ENCODE measurements at regions not wholly inside any gene's neighbourhood (a gene's known extent, or its start where the extent isn't known, plus 50 kb on each side); places are given as distances from the start of the nearest gene placed in this dataset.
"Not testable (repeated sequence)": the region's sequence is repeated elsewhere in the genome, so short reads cannot be mapped to it uniquely, and the experiment has no call there.

- H2BK5ac ChIP-seq (ENCODE audit: low read depth, low read length, poor library complexity, severe bottlenecking), result no peak overlapping the region
- no peak overlapping the region for H2BK120ac ChIP-seq (ENCODE audit: low read depth, low read length)
- no peak overlapping the region for H4K8ac ChIP-seq (ENCODE audit: low read length)
- DNase-seq, result no peak
- no peak overlapping the region for H4K91ac ChIP-seq (ENCODE audit: low read length)
- no peak overlapping the region for H3K18ac ChIP-seq (ENCODE audit: low read depth in 1 of 2, low read length in 2 of 2)
- no peak overlapping the region for H3K23ac ChIP-seq (ENCODE audit: low read length in 2 of 2)
- no peak overlapping the region for H2BK12ac ChIP-seq (ENCODE audit: low read length in 2 of 2)
- no peaks in the 10 kb centered on the region for H3K36me3 ChIP-seq (ENCODE audit: control insufficient read depth in 1 of 2, insufficient read depth in 2 of 2, low read depth in 1 of 2, low read length in 2 of 2)
- no peak overlapping the region for H3K4ac ChIP-seq (ENCODE audit: low read depth in 1 of 2, low read length in 2 of 2)
- H3K27ac ChIP-seq (ENCODE audit: low read length, poor library complexity, severe bottlenecking), result no peak overlapping the region
- WGBS, result 87% methylated on average over 3 of the region's 3 CpGs
- no peak overlapping the region for H2AK5ac ChIP-seq (ENCODE audit: low read length, severe bottlenecking)
- H3K4me2 ChIP-seq (ENCODE audit: low read length, poor library complexity, severe bottlenecking), result no peak overlapping the region
- H3K4me1 ChIP-seq (ENCODE audit: control insufficient read depth, insufficient read depth, low read depth, low read length), result no peaks in the 10 kb centered on the region
- no peaks in the 10 kb centered on the region for H3K27me3 ChIP-seq (ENCODE audit: control insufficient read depth in 1 of 2, insufficient read depth in 1 of 2, low read length in 2 of 2)
- no peak overlapping the region for H3K14ac ChIP-seq (ENCODE audit: low read length in 2 of 2)
- H2AFZ ChIP-seq (ENCODE audit: low read depth, low read length), result no peak overlapping the region
- no peak overlapping the region for H2BK15ac ChIP-seq (ENCODE audit: low read depth, poor library complexity, severe bottlenecking)
- no peak overlapping the region for H3K9ac ChIP-seq (ENCODE audit: low read length)
- H3K4me3 ChIP-seq (ENCODE audit: insufficient read depth in 1 of 2, low read depth in 1 of 2, low read length in 2 of 2), result no peak overlapping the region
- H3K79me1 ChIP-seq (replicated peaks; ENCODE audit: low read length, poor library complexity, severe bottlenecking), result no peaks in the 10 kb centered on the region
- no peaks in the 10 kb centered on the region for H3K9me3 ChIP-seq (ENCODE audit: control insufficient read depth, low read length)
Measured at GRCh38 chr10:23538968-23539367, 100.1 kb downstream of the OTUD1 start.

- Histone ChIP-seq H3K9me3 (ENCODE audit: control insufficient read depth, low read length) (no peaks in the 10 kb centered on the region), H4K91ac (ENCODE audit: low read length) (no peak overlapping the region), H2BK5ac (ENCODE audit: low read depth, low read length, poor library complexity, severe bottlenecking) (no peak overlapping the region), H3K18ac (ENCODE audit: low read depth in 1 of 2, low read length in 2 of 2) (no peak overlapping the region), H3K14ac (ENCODE audit: low read length in 2 of 2) (no peak overlapping the region), H3K9ac (ENCODE audit: low read length) (no peak overlapping the region), H2BK120ac (ENCODE audit: low read depth, low read length) (no peak overlapping the region), H3K23ac (ENCODE audit: low read length in 2 of 2) (no peak overlapping the region), H2AFZ (ENCODE audit: low read depth, low read length) (no peak overlapping the region), H3K36me3 (ENCODE audit: control insufficient read depth in 1 of 2, insufficient read depth in 2 of 2, low read depth in 1 of 2, low read length in 2 of 2) (no peaks in the 10 kb centered on the region), H4K8ac (ENCODE audit: low read length) (no peak overlapping the region), H3K27ac (ENCODE audit: low read length, poor library complexity, severe bottlenecking) (no peak overlapping the region), H3K4me2 (ENCODE audit: low read length, poor library complexity, severe bottlenecking) (no peak overlapping the region), H2AK5ac (ENCODE audit: low read length, severe bottlenecking) (no peak overlapping the region), H3K4me1 (ENCODE audit: control insufficient read depth, insufficient read depth, low read depth, low read length) (no peaks in the 10 kb centered on the region), H3K4me3 (ENCODE audit: insufficient read depth in 1 of 2, low read depth in 1 of 2, low read length in 2 of 2) (no peak overlapping the region), H2BK15ac (ENCODE audit: low read depth, poor library complexity, severe bottlenecking) (no peak overlapping the region), H3K4ac (ENCODE audit: low read depth in 1 of 2, low read length in 2 of 2) (no peak overlapping the region), H3K27me3 (ENCODE audit: control insufficient read depth in 1 of 2, insufficient read depth in 1 of 2, low read length in 2 of 2) (no peaks in the 10 kb centered on the region), H3K79me1 (replicated peaks; ENCODE audit: low read length, poor library complexity, severe bottlenecking) (no peaks in the 10 kb centered on the region), H2BK12ac (ENCODE audit: low read length in 2 of 2) (no peak overlapping the region)
- WGBS, result 3% methylated on average over 2 of the region's 2 CpGs
- DNase-seq, result no peak
Measured at GRCh38 chr10:23540401-23541030, 101.6 kb downstream of the OTUD1 start.

- no peak overlapping the region for H3K23ac ChIP-seq (ENCODE audit: low read length in 2 of 2)
- no peak overlapping the region for H3K14ac ChIP-seq (ENCODE audit: low read length in 2 of 2)
- H3K27ac ChIP-seq (ENCODE audit: low read length, poor library complexity, severe bottlenecking), result no peak overlapping the region
- H3K4me1 ChIP-seq (ENCODE audit: control insufficient read depth, insufficient read depth, low read depth, low read length), result no peaks in the 10 kb centered on the region
- H4K8ac ChIP-seq (ENCODE audit: low read length), result no peak overlapping the region
- no peaks in the 10 kb centered on the region for H3K79me1 ChIP-seq (replicated peaks; ENCODE audit: low read length, poor library complexity, severe bottlenecking)
- no peak overlapping the region for H3K4ac ChIP-seq (ENCODE audit: low read depth in 1 of 2, low read length in 2 of 2)
- H4K91ac ChIP-seq (ENCODE audit: low read length), result no peak overlapping the region
- no peak overlapping the region for H3K9ac ChIP-seq (ENCODE audit: low read length)
- H3K9me3 ChIP-seq (ENCODE audit: control insufficient read depth, low read length), result no peaks in the 10 kb centered on the region
- 74% methylated on average over 7 of the region's 9 CpGs for WGBS
- H2AFZ ChIP-seq (ENCODE audit: low read depth, low read length), result no peak overlapping the region
- no peak overlapping the region for H3K4me2 ChIP-seq (ENCODE audit: low read length, poor library complexity, severe bottlenecking)
- H2BK15ac ChIP-seq (ENCODE audit: low read depth, poor library complexity, severe bottlenecking), result no peak overlapping the region
- H3K36me3 ChIP-seq (ENCODE audit: control insufficient read depth in 1 of 2, insufficient read depth in 2 of 2, low read depth in 1 of 2, low read length in 2 of 2), result no peaks in the 10 kb centered on the region
- H2BK120ac ChIP-seq (ENCODE audit: low read depth, low read length), result no peak overlapping the region
- H3K4me3 ChIP-seq (ENCODE audit: insufficient read depth in 1 of 2, low read depth in 1 of 2, low read length in 2 of 2), result no peak overlapping the region
- no peak overlapping the region for H3K18ac ChIP-seq (ENCODE audit: low read depth in 1 of 2, low read length in 2 of 2)
- DNase-seq, result no peak
- H2AK5ac ChIP-seq (ENCODE audit: low read length, severe bottlenecking), result no peak overlapping the region
- H3K27me3 ChIP-seq (ENCODE audit: control insufficient read depth in 1 of 2, insufficient read depth in 1 of 2, low read length in 2 of 2), result no peaks in the 10 kb centered on the region
- H2BK12ac ChIP-seq (ENCODE audit: low read length in 2 of 2), result no peak overlapping the region
- no peak overlapping the region for H2BK5ac ChIP-seq (ENCODE audit: low read depth, low read length, poor library complexity, severe bottlenecking)
Measured at GRCh38 chr10:23543691-23544380, 105.0 kb downstream of the OTUD1 start.

GRCh38 chr10:23545866-23546265 is 107.0 kb downstream of the OTUD1 start:
- not testable (repeated sequence) for H4K91ac ChIP-seq (ENCODE audit: low read length); DNase-seq; H3K4me3 ChIP-seq (ENCODE audit: insufficient read depth in 1 of 2, low read depth in 1 of 2, low read length in 2 of 2); H3K9ac ChIP-seq (ENCODE audit: low read length); H2BK12ac ChIP-seq (ENCODE audit: low read length in 2 of 2); H3K23ac ChIP-seq (ENCODE audit: low read length in 2 of 2); H3K4me1 ChIP-seq (ENCODE audit: control insufficient read depth, insufficient read depth, low read depth, low read length); H3K4ac ChIP-seq (ENCODE audit: low read depth in 1 of 2, low read length in 2 of 2); H3K14ac ChIP-seq (ENCODE audit: low read length in 2 of 2); H3K36me3 ChIP-seq (ENCODE audit: control insufficient read depth in 1 of 2, insufficient read depth in 2 of 2, low read depth in 1 of 2, low read length in 2 of 2); H2AFZ ChIP-seq (ENCODE audit: low read depth, low read length); H2BK120ac ChIP-seq (ENCODE audit: low read depth, low read length); H3K18ac ChIP-seq (ENCODE audit: low read depth in 1 of 2, low read length in 2 of 2); H3K79me1 ChIP-seq (replicated peaks; ENCODE audit: low read length, poor library complexity, severe bottlenecking); H2BK15ac ChIP-seq (ENCODE audit: low read depth, poor library complexity, severe bottlenecking); H3K27me3 ChIP-seq (ENCODE audit: control insufficient read depth in 1 of 2, insufficient read depth in 1 of 2, low read length in 2 of 2); H3K27ac ChIP-seq (ENCODE audit: low read length, poor library complexity, severe bottlenecking); H2AK5ac ChIP-seq (ENCODE audit: low read length, severe bottlenecking); H3K9me3 ChIP-seq (ENCODE audit: control insufficient read depth, low read length); H2BK5ac ChIP-seq (ENCODE audit: low read depth, low read length, poor library complexity, severe bottlenecking); H3K4me2 ChIP-seq (ENCODE audit: low read length, poor library complexity, severe bottlenecking); H4K8ac ChIP-seq (ENCODE audit: low read length)
- 99% methylated on average over 2 of the region's 2 CpGs for WGBS
